ENCODE measurements at regions not wholly inside any gene's neighbourhood (a gene's known extent, or its start where the extent isn't known, plus 50 kb on each side); places are given as distances from the start of the nearest gene placed in this dataset.
"Not testable (repeated sequence)": the region's sequence is repeated elsewhere in the genome, so short reads cannot be mapped to it uniquely, and the experiment has no call there.

DNA sequence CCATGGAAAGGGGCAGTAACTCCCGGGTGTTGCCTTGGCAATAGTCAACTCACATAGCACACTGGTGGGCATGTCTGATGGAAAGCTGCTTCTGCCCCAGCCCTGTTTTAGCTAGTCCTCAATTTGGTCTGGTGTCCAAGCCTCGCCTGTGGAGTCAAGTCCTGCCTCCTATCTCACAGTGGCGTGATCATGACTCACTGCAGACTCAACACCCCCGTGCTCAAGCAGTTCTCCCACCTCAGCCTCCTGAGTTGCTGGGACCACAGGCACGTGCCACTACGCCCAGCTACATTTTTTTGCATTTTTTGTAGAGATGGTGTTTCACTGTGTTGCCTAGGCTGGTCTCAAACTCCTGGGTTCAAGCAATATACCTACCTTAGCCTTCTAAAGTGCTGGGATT lies 218.9 kb upstream of the FRG2C start:
- DNase-seq (ENCODE audit: low spot score): not testable (repeated sequence)

DNA sequence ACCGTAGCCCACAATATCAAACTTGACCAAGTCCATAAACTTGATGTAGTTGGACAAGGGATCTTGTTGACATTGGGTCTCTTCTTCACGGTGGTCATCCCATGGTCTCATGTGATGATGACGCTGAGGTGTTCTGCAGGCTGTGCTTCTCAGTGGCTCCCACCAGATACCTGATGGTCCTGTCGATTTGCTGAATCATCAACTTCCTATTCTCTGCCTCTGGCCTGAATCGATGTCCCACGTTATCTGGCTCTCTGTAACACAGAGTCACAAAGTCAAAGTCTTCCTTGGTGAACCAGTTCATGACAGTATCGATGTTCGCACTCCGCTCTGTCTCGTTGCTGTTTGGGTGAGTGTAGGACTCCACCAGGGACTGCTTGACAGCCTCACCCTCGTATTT lies 217.2 kb upstream of the FRG2C start:
- DNase-seq (ENCODE audit: low spot score): not testable (repeated sequence)

- not testable (repeated sequence) for DNase-seq (ENCODE audit: low spot score)
Measured at GRCh38 chr3:75453328-75453727, 210.8 kb upstream of the FRG2C start.

- not testable (repeated sequence) for DNase-seq (ENCODE audit: low spot score)
Measured at GRCh38 chr3:75453839-75454238, 210.3 kb upstream of the FRG2C start.

GRCh38 chr3:75474530-75474929 lies 189.6 kb upstream of the FRG2C start:
- DNase-seq (ENCODE audit: low spot score): not testable (repeated sequence)

GRCh38 chr3:75496600-75496999 lies 167.5 kb upstream of the FRG2C start:
- not testable (repeated sequence) for DNase-seq (ENCODE audit: low spot score)

- not testable (repeated sequence) for DNase-seq (ENCODE audit: low spot score)
Measured at GRCh38 chr3:75500357-75500756, 163.8 kb upstream of the FRG2C start.

- not testable (repeated sequence) for DNase-seq (ENCODE audit: low spot score)
Measured at GRCh38 chr3:75502171-75502570, 162.0 kb upstream of the FRG2C start.

- peak; percentile 15 for DNase-seq (ENCODE audit: low spot score)
Measured at GRCh38 chr3:75502769-75503756, 161.1 kb upstream of the FRG2C start.

DNA sequence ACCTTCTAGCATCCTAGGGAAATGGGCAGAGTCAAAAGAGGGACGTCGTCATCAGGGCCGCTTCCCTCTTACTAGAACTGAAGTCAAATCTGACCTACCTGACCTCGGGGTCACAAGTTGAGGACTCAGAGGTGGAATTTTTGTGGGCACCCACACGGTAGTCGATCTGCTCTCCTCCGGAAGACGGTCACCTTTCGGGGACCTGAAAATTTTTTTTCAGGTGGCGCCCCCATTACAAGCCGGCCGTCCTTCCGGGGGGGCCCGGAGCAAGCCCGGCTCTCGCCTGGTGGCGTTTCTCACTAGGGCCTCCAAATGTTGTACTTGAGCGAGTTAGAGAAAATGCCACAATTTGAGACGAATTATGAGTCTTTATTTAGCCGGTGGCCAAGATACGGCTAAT lies 157.5 kb upstream of the FRG2C start:
- DNase-seq (ENCODE audit: low spot score): no peak

DNA sequence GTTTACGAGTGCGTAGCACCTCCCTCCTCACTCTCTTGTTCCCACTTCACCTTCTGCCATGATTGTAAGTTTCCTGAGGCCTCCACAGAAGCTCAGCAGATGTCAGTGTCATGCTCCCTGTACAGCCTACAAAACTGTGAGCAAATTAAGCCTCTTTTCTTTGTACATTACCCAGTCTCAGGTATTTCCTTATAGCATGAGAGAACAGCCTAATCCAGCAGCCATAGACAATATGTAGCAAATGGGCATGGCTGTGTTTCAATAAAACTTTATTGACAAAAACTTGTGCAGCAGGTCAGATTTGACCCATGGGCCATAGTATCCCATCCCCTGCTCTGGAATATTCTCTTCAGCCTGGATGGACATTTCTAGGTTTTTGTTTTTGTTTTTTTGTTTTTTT lies 156.2 kb upstream of the FRG2C start:
- not testable (repeated sequence) for DNase-seq (ENCODE audit: low spot score)

- DNase-seq (ENCODE audit: low spot score): not testable (repeated sequence)
Measured at GRCh38 chr3:75527657-75528056, 136.5 kb upstream of the FRG2C start.

- DNase-seq (ENCODE audit: low spot score): peak; percentile 7
Measured at GRCh38 chr3:75552095-75552494, 112.0 kb upstream of the FRG2C start.

DNA sequence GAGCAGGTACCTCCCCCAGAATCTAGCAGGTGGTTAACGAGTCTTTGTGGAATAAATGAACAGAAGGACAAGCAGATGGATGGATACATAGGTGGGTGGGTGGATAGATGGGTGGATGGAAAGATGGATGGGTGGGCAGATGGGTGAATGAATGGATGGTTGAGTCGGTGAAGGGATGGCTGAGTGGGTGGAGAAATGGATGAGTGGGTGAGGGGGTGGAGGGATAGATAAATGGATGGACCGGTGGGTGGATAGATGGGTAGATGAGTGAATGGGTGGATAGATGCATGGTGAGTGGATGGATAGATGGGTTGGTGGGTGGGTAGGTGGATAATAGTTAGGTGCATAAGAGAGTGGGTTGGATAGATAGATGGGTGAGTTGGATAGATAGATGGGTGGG lies 99.7 kb upstream of the FRG2C start:
- not testable (repeated sequence) for DNase-seq (ENCODE audit: low spot score)

GRCh38 chr3:75572303-75572702 lies 91.8 kb upstream of the FRG2C start:
- not testable (repeated sequence) for DNase-seq (ENCODE audit: low spot score)

DNA sequence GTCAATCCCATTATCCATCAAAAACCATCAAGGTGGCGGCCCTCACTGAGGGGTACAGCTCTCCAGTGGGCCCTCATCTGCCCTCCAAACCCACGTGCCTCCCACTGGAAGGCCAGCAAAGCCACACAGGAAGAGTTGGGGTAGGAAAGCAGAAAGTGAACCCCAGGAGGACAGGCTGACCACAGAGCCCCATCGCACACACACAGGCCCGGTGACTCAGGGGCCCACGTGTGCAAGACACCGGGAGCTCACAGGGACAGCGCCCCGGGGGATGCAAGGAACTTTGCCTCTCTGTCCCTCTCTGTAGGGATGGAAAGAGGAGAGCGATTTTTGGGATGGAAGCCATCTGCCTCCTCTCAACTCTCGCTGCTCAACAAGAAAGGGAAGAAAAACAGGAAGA lies 85.0 kb upstream of the FRG2C start:
- not testable (repeated sequence) for DNase-seq (ENCODE audit: low spot score)

DNA sequence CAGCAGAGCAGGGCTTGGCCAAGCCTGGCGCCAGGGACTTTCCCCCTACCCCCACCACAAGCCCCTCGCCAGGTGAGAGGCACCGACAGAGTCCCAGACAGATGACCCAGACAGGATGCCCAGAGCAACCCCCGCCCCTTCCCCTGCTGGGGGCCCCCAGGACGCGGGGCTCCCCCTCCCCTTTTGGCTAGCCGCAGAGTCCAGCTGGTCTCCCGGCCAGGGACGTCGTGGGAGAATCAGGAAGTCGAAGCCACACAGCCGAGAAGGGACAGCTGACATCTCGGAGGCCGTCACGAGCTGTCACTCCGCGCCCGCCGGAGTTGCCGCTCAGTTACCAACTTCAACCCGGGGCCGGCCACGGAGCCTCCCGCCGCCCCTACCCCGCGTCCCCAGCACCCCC lies 84.6 kb upstream of the FRG2C start:
- not testable (repeated sequence) for DNase-seq (ENCODE audit: low spot score)

- not testable (repeated sequence) for DNase-seq (ENCODE audit: low spot score)
Measured at GRCh38 chr3:75579981-75580782, 83.9 kb upstream of the FRG2C start.

GRCh38 chr3:75582536-75582935 lies 81.6 kb upstream of the FRG2C start:
- not testable (repeated sequence) for DNase-seq (ENCODE audit: low spot score)

DNA sequence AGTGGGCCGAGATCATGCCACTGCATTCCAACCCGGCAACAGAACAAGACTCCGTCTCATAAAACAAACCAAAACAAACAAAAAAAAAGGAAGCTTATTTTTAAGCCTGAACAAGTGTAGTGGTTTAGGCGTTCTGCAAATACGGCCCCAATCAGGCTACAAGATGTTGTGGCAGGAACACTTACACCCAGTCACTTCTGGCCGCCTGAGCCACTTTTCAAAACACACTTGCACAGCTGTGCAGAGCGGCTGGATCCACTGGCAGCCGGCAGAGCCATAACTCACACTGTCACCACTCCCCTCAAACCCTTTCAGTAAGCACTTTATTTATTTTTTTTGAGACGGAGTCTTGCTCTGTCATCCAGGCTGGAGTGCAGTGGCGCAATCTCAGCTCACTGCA lies 81.0 kb upstream of the FRG2C start:
- not testable (repeated sequence) for DNase-seq (ENCODE audit: low spot score)

DNA sequence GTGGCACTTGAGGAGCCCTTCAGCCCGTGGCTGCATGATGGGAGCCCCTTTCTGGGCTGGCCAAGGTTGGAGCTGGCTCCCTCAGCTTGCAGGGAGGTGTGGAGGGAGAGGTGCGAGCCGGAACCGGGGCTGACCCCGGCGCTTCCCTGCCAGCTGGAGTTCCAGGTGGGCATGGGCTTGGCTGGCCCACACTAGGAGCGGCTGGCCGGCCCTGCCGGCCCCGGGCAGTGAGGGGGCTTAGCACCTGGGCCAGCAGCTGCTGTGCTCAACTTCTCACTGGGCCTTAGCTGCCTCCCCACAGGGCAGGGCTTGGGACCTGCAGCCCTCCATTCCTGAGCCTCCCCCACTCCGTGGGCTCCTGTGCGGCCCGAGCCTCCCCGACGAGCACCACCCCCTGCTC lies 76.4 kb upstream of the FRG2C start:
- not testable (repeated sequence) for DNase-seq (ENCODE audit: low spot score)

DNA sequence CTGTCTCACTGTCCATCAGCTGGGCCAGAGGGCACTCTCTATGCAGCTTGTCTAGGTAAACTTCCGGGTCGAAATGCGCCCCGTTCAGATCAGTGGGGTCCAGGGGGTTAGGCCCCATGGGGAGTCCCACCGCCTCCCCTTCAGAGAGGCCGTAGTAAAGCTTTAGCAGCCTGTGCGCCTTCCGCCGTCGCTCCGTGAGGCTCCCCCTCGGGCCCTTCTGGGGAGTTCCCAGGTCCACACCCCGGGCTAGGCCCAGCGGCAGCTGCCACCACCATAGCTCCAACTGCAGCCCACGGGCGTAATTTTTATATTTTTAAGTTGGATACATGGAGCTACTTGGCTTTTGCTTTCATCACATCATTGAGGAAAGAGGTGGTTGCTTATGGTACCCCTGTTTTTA lies 73.7 kb upstream of the FRG2C start:
- not testable (repeated sequence) for DNase-seq (ENCODE audit: low spot score)
